Naive thymus-derived CD4-positive, alpha-beta T cell (primary cell): ENCODE measurements at regions not wholly inside any gene's neighbourhood (a gene's known extent, or its start where the extent isn't known, plus 50 kb on each side); places are given as distances from the start of the nearest gene placed in this dataset.

Experiments used
- ATAC-seq: fragments of 150-1000 bp; cut with Tn5 transposase; 2 replicates; pipeline ENCODE4 v1.10.0; 2021; ENCODE audit warnings: mild to moderate bottlenecking, moderate library complexity
- CTCF ChIA-PET: fragments of 350-600 bp; sonication (Branson Sonifier 250); formaldehyde crosslinking; loops from one replicate; lab custom pipeline; 2021; ENCODE audit warnings: antibody characterized with exemption; lab: Charles Lee
- POLR2A ChIA-PET: fragments of 350-600 bp; sonication (Branson Sonifier 250); formaldehyde crosslinking; loops from one replicate; lab custom pipeline; 2021; ENCODE audit warnings: antibody characterized with exemption, inconsistent platforms; lab: Charles Lee
- DNase-seq, 9 donors: peaks; one replicate each; pipeline versions ENCODE4 v3.0.0 to v3.0.0-alpha.2; 2020 to 2022; ENCODE audit warnings: mixed read lengths in 1 of 9
- H3K27ac ChIP-seq: one replicate; pipeline ENCODE4 v1.7.0; 2013; ENCODE audit warnings: mild to moderate bottlenecking, low read depth, low read length, moderate library complexity
- H3K27me3 ChIP-seq, 2 donors: one replicate each; pipeline ENCODE4 v1.7.0; 2013; ENCODE audit warnings: low read length in 2 of 2, mild to moderate bottlenecking in 2 of 2, moderate library complexity in 2 of 2; ENCODE audit not compliant: control insufficient read depth in 2 of 2, insufficient read depth in 2 of 2
- H3K36me3 ChIP-seq, 3 experiments: 1 replicate in 2 of 3; 2 replicates in 1 of 3; pipeline ENCODE4 v1.7.0; 2013; ENCODE audit warnings: low read length in 3 of 3, mild to moderate bottlenecking in 3 of 3, moderate library complexity in 1 of 3; ENCODE audit not compliant: insufficient read depth in 3 of 3, control insufficient read depth in 2 of 3
- H3K4me1 ChIP-seq, 2 donors: one replicate each; pipeline ENCODE4 v1.7.0; 2013; ENCODE audit warnings: low read length in 2 of 2, mild to moderate bottlenecking in 2 of 2, moderate library complexity in 1 of 2; ENCODE audit not compliant: control insufficient read depth in 2 of 2, insufficient read depth in 2 of 2
- H3K4me3 ChIP-seq: 2 replicates; pipeline ENCODE4 v1.7.0; 2013; ENCODE audit warnings: mild to moderate bottlenecking, low read length
- H3K9me3 ChIP-seq, 3 experiments: 1 replicate in 2 of 3; 2 replicates in 1 of 3; pipeline ENCODE4 v1.7.0; 2013; ENCODE audit warnings: low read length in 3 of 3; ENCODE audit not compliant: control insufficient read depth in 2 of 3
- H3K27ac Mint-ChIP-seq, 9 donors: one replicate each; pipeline ENCODE4 v1.8.0; 2020 to 2022; ENCODE audit warnings: mixed read lengths in 9 of 9, mild to moderate bottlenecking in 8 of 9, moderate library complexity in 5 of 9, inconsistent platforms in 2 of 9
- H3K27me3 Mint-ChIP-seq, 5 donors: one replicate each; pipeline ENCODE4 v1.8.0; 2021 to 2022; ENCODE audit warnings: mixed read lengths in 5 of 5, mild to moderate bottlenecking in 1 of 5
- H3K36me3 Mint-ChIP-seq, 5 donors: one replicate each; pipeline ENCODE4 v1.8.0; 2020 to 2022; ENCODE audit warnings: mixed read lengths in 5 of 5, mild to moderate bottlenecking in 3 of 5, inconsistent platforms in 1 of 5
- H3K4me1 Mint-ChIP-seq, 7 donors: one replicate each; pipeline ENCODE4 v1.8.0; 2020 to 2022; ENCODE audit warnings: mixed read lengths in 7 of 7, mild to moderate bottlenecking in 3 of 7, inconsistent platforms in 1 of 7
- H3K4me3 Mint-ChIP-seq, 10 donors: one replicate each; pipeline ENCODE4 v1.8.0; 2020 to 2022; ENCODE audit warnings: mild to moderate bottlenecking in 10 of 10, mixed read lengths in 10 of 10, moderate library complexity in 6 of 10, inconsistent platforms in 2 of 10
- H3K9me3 Mint-ChIP-seq, 11 donors: one replicate each; pipeline ENCODE4 v1.8.0; 2020 to 2022; ENCODE audit warnings: mixed read lengths in 11 of 11, mild to moderate bottlenecking in 4 of 11, inconsistent platforms in 1 of 11, moderate library complexity in 1 of 11
- intact Hi-C, 2 donors: fragments of 100-400 bp; cut with micrococcal nuclease; formaldehyde crosslinking; loops; one replicate each; pipeline ENCODE4 v1.15.1; 2023

DNA sequence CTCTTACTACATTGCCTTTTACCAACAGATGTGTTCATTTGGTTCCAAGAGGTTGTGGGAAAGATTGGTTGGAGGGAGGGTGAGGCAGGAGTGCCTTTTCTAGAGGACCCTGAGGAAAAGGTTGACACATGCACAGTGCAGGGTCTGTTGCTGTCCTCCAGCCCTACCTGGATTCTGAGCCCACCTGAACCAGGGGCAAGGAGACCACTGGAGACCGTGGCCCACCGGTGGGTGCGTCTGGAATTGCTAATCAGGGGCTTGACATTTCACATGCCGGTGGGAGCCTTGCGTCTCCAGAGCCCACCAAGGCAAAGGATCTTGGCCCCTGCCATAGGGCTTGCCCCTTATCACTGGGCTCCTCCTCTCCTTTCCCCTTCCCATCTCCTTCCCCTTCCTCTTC is 80.4 kb upstream of the ZBED5 start:
- Histone ChIP-seq H3K27ac (no peak overlapping the region), H3K4me3 (no peak overlapping the region), H3K36me3 (no peaks in the 10 kb centered on the region), H3K4me1 (no peaks in the 10 kb centered on the region), H3K27me3 (no peaks in the 10 kb centered on the region), H3K9me3 (no peaks in the 10 kb centered on the region)
- Mint-ChIP-seq H3K36me3 (no peaks in the 10 kb centered on the region), H3K9me3 (no peaks in the 10 kb centered on the region), H3K27me3 (peaks cover 5 to 28% (median 12%) of the 10 kb centered on the region in 5 donors), H3K4me1 (peaks cover 7 to 15% (median 10%) of the 10 kb centered on the region in 7 donors), H3K27ac (no peak overlapping the region), H3K4me3 (no peak overlapping the region)
- ChIA-PET POLR2A (interaction anchor here (0.6 kb wide), 1 partner anchor 14 kb away, joined by 3 read pairs; no protein-coding TSS in a partner anchor), CTCF (no interaction called here)
- DNase-seq (no peak), ATAC-seq (no peak)
- intact Hi-C loops: loop anchor here in 1 of 2 donors (10.0 kb wide), 1 partner anchor 687 kb away; the partner anchor contains the start of gene GALNT18

DNA sequence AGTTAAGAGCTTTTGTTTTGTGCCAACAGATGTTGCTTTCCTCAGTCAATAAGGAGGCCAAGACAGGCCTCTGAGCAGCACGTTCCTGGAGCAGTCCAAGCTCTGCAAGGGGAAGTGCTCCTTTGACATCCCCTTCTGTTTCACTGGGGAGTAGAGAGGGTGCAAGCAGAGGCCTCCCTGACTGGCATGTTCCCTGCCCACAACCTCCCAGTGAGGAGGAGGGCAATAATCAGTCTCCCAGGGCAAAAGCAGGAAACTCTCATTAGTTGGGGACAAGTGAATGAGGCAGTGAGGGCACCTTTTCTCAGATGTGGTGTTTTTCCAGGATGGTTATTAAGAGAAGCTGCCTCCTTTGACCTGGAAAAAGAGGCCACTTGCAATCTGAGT is 79.5 kb upstream of the ZBED5 start:
- DNase-seq: no peak
- Histone ChIP-seq H3K27me3 (peaks cover 2 to 3% of the 10 kb centered on the region in 2 donors), H3K36me3 (no peaks in the 10 kb centered on the region), H3K27ac (no peak overlapping the region), H3K4me3 (no peak overlapping the region), H3K9me3 (no peaks in the 10 kb centered on the region), H3K4me1 (no peaks in the 10 kb centered on the region)
- intact Hi-C loops: loop anchor here in 1 of 2 donors (10.0 kb wide), 1 partner anchor 687 kb away; the partner anchor contains the start of gene GALNT18
- ATAC-seq: no peak
- CTCF ChIA-PET: interaction anchor here (1.1 kb wide), 2 partner anchors 83 to 851 kb away, joined by 3 to 4 read pairs; no protein-coding TSS in a partner anchor
- Mint-ChIP-seq H3K9me3 (no peaks in the 10 kb centered on the region), H3K4me1 (peaks cover 7 to 15% (median 10%) of the 10 kb centered on the region in 7 donors), H3K36me3 (no peaks in the 10 kb centered on the region), H3K27ac (no peak overlapping the region), H3K27me3 (peaks cover 5 to 36% (median 14%) of the 10 kb centered on the region in 5 donors), H3K4me3 (no peak overlapping the region)
- POLR2A ChIA-PET: interaction anchor here (0.7 kb wide), 1 partner anchor 84 kb away, joined by 3 read pairs; no protein-coding TSS in a partner anchor

DNA sequence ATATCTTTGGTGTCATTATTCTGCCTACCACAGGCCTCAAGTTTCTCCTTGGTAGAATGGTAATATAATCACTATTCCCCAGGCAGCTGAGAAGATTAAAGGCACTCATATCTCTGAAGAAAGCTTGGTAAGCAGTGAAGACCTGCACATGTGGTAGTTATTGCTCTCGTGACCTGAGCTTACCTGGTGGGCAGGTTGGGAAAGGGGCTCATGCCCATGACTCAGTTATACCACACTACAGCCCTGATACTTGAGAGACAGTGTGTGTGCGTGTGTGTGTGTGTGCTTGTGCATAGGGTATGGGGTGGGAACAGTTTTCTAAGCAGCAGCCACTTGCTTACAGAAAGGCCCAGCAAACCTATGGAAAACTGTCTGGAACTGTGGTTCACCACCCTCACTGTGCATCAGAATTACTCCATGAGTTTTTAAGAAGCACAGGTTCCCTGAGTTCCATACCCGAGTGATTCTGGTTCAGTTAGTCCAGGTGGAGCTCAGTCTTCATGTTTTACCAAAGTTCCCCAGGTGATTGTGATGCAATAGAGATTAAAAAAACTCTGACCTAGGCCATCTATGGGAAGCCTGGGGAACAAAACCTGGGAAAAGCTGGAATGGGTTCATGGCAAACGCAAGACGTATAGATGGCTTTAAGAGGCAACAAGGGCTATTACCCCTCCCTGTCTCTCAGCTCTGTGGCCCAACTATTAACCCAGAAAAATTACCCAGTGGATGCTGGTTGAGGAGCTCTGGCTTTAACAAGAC is 79.0 kb upstream of the ZBED5 start:
- H3K27ac Mint-ChIP-seq: no peak overlapping the region
- no peaks in the 10 kb centered on the region for H3K9me3 Mint-ChIP-seq
- DNase-seq (no peak), ATAC-seq (no peak)
- peaks cover 7 to 16% (median 10%) of the 10 kb centered on the region in 7 donors for H3K4me1 Mint-ChIP-seq
- ChIA-PET POLR2A (interaction anchor here (0.7 kb wide), 1 partner anchor 84 kb away, joined by 3 read pairs; no protein-coding TSS in a partner anchor), CTCF (interaction anchor here (0.6 to 1.1 kb wide), 3 partner anchors 79 to 851 kb away, joined by 3 to 4 read pairs (median 3); no protein-coding TSS in a partner anchor)
- H3K27me3 Mint-ChIP-seq: peaks cover 5 to 42% (median 14%) of the 10 kb centered on the region in 5 donors
- no peaks in the 10 kb centered on the region for H3K36me3 Mint-ChIP-seq
- intact Hi-C loops: loop anchor here in 1 of 2 donors (10.0 kb wide), 1 partner anchor 688 kb away; the partner anchor contains the start of gene GALNT18
- Histone ChIP-seq H3K27ac (no peak overlapping the region), H3K4me3 (no peak overlapping the region), H3K9me3 (no peaks in the 10 kb centered on the region), H3K4me1 (peaks cover 0 to 1% of the 10 kb centered on the region in 2 donors), H3K36me3 (no peaks in the 10 kb centered on the region), H3K27me3 (peaks cover 3 to 5% of the 10 kb centered on the region in 2 donors)
- H3K4me3 Mint-ChIP-seq: no peak overlapping the region

DNA sequence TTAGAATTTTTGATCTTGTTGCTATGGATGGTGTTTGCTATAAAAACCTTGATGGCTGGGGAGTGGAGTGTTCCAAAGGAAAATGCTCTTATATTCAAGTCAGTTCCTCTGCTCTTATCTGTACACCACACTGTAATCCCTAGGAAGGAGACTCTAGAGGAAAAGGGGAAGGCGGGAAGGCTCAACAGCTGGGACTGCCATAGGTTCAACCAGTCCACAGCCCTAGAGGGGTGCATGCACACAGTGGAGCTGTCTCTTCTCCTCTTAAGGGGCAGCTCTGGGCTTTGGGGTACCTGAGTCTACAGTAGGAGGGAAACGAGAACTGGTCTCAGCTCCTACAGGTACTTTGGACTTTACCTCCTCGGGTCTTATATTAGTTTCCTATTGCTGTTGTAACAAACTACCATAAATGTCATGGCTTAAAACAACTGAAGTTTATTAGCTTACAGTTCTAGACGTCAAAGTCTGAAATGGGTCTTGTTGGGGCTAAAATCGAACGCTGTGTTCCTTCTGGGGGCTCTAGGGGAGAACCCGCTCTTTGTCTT is 77.2 kb upstream of the ZBED5 start:
- Mint-ChIP-seq H3K27me3 (peaks cover 9 to 53% (median 23%) of the 10 kb centered on the region in 5 donors), H3K4me1 (peaks cover 10 to 21% (median 17%) of the 10 kb centered on the region in 7 donors), H3K4me3 (peak overlapping the region in 8 of 10 donors; percentile 4 to 92 (median 90)), H3K9me3 (no peaks in the 10 kb centered on the region), H3K27ac (peak overlapping the region in 1 of 9 donors; percentile 30), H3K36me3 (no peaks in the 10 kb centered on the region)
- DNase-seq: no peak
- Histone ChIP-seq H3K4me1 (peaks cover 0 to 6% of the 10 kb centered on the region in 2 donors), H3K27ac (no peak overlapping the region), H3K27me3 (peaks cover 3 to 5% of the 10 kb centered on the region in 2 donors), H3K36me3 (no peaks in the 10 kb centered on the region), H3K9me3 (no peaks in the 10 kb centered on the region), H3K4me3 (no peak overlapping the region)
- ChIA-PET CTCF (interaction anchor here (0.6 to 2.8 kb wide), 11 partner anchors 8 to 899 kb away, joined by 3 to 38 read pairs (median 4); no protein-coding TSS in a partner anchor), POLR2A (no interaction called here)
- ATAC-seq: no peak
- intact Hi-C loops: loop anchor here in 1 of 2 donors (10.0 kb wide), 1 partner anchor 690 kb away; the partner anchor contains the start of gene GALNT18

DNA sequence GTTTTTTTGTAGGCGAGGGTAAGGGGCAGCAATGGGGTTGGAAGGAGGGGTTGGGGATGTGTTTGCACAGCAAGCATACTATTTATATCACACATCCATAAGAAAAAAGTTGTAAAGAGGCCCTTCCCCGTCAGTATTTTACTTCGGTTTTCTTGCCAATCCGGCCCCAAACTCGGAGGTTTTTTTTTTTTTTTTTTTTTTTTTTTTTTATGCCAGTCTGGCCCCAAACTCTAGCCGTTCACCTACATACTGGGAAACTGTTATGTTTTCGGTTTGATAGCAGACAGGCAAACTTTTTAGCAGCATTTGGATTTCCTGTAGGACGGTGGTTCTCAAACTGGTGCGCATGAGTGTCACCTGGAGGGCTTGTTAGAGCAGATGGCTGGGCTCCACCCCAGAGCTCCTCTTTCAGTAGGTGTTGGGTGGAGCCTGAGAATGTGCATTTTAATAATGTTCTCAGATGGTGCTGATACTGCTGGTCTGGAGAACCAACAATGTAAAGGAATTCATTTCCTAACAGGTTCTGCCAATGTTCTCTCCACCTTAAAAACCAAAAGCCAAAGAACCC is 76.5 kb upstream of the ZBED5 start:
- peak in 6 of 9 donors; percentile 17 to 27 (median 24) for DNase-seq
- POLR2A ChIA-PET: interaction anchor here (0.7 to 2.1 kb wide), 4 partner anchors 63 to 908 kb away, joined by 3 to 7 read pairs (median 4); partner anchors contain the start of gene EIF4G2

More for the DNA sequence above, 76.5 kb upstream of the ZBED5 start:
- H3K4me1 ChIP-seq: peaks cover 0 to 6% of the 10 kb centered on the region in 2 donors
- Mint-ChIP-seq H3K27me3 (peaks cover 9 to 60% (median 27%) of the 10 kb centered on the region in 5 donors), H3K9me3 (no peaks in the 10 kb centered on the region), H3K36me3 (no peaks in the 10 kb centered on the region), H3K27ac (peak overlapping the region in 3 of 9 donors; percentile 20 to 46 (median 34)), H3K4me1 (peaks cover 10 to 21% (median 17%) of the 10 kb centered on the region in 7 donors), H3K4me3 (peak overlapping the region; percentile 77 to 92 (median 90))
- H3K9me3 ChIP-seq: no peaks in the 10 kb centered on the region
- ATAC-seq: no peak
- peaks cover 3 to 5% of the 10 kb centered on the region in 2 donors for H3K27me3 ChIP-seq
- intact Hi-C loops: loop anchor here (5.0 to 10.0 kb wide), 6 partner anchors 77 to 1108 kb away; partner anchors contain the start of genes EIF4G2 (in 2 of the 2), GALNT18 (in 1 of the 2), USP47 (in 1 of the 2) and ZBED5 (in 1 of the 2)
- CTCF ChIA-PET: interaction anchor here (0.6 to 2.8 kb wide), 21 partner anchors 8 to 854 kb away, joined by 3 to 38 read pairs (median 4); no protein-coding TSS in a partner anchor
- H3K36me3 ChIP-seq: no peaks in the 10 kb centered on the region
- peak overlapping the region; percentile 62 for H3K4me3 ChIP-seq
- no peak overlapping the region for H3K27ac ChIP-seq
